Osteoblast (primary cell): ENCODE measurements at regions not wholly inside any gene's neighbourhood (a gene's known extent, or its start where the extent isn't known, plus 50 kb on each side); places are given as distances from the start of the nearest gene placed in this dataset.
"Not testable (repeated sequence)": the region's sequence is repeated elsewhere in the genome, so short reads cannot be mapped to it uniquely, and the experiment has no call there.

ENCODE experiments used
- DNase-seq: peaks from one replicate; pipeline ENCODE4 v3.0.0; 2011; ENCODE audit warnings: low spot score, mixed read lengths; ENCODE audit not compliant: insufficient read length; ENCODE audit errors: missing footprints
- H2AFZ ChIP-seq: 2 replicates; pipeline ENCODE4 v1.6.0; 2011; ENCODE audit warnings: mild to moderate bottlenecking, low read length
- H3K27ac ChIP-seq: 2 replicates; pipeline ENCODE4 v1.5.1; 2011; ENCODE audit warnings: mild to moderate bottlenecking, low read depth, low read length, moderate library complexity
- H3K27me3 ChIP-seq: 2 replicates; pipeline ENCODE4 v1.6.0; 2012; ENCODE audit warnings: mild to moderate bottlenecking, control low read depth, inconsistent platforms, low read length, moderate library complexity; ENCODE audit not compliant: insufficient read depth
- H3K36me3 ChIP-seq: 2 replicates; pipeline ENCODE4 v1.5.1; 2011; ENCODE audit warnings: mild to moderate bottlenecking, low read length, control low read depth, moderate library complexity; ENCODE audit not compliant: insufficient read depth
- H3K4me1 ChIP-seq: 2 replicates; pipeline ENCODE4 v1.5.1; 2011; ENCODE audit warnings: mild to moderate bottlenecking, low read length, control low read depth, moderate library complexity; ENCODE audit not compliant: insufficient read depth
- H3K4me2 ChIP-seq: 2 replicates; pipeline ENCODE4 v1.6.0; 2011; ENCODE audit warnings: mild to moderate bottlenecking, low read length; ENCODE audit not compliant: insufficient read depth
- H3K4me3 ChIP-seq: fragments of 200-600 bp; sonication (generic); 3 replicates; pipeline ENCODE4 v1.5.1; 2012; ENCODE audit warnings: mild to moderate bottlenecking, low read length, inconsistent platforms; ENCODE audit not compliant: insufficient read depth
- H3K79me2 ChIP-seq: 2 replicates; pipeline ENCODE4 v1.6.0; 2012; ENCODE audit warnings: mild to moderate bottlenecking, low read length, control low read depth, inconsistent platforms; ENCODE audit not compliant: insufficient read depth
- H3K9me3 ChIP-seq: 2 replicates; pipeline ENCODE4 v1.5.1; 2011; ENCODE audit warnings: low read depth, low read length, control low read depth
- H4K20me1 ChIP-seq: 2 replicates; pipeline ENCODE4 v1.6.0; 2012; ENCODE audit warnings: mild to moderate bottlenecking, low read length, control low read depth; ENCODE audit not compliant: insufficient read depth
- TF ChIP-seq, protein P1 (sequence below): IDR thresholded peaks from 2 replicates; pipeline ENCODE4 v1.5.1; 2011; ENCODE audit warnings: mild to moderate bottlenecking, low read depth, low read length, moderate library complexity; ENCODE audit errors: extremely low read depth

DNA sequence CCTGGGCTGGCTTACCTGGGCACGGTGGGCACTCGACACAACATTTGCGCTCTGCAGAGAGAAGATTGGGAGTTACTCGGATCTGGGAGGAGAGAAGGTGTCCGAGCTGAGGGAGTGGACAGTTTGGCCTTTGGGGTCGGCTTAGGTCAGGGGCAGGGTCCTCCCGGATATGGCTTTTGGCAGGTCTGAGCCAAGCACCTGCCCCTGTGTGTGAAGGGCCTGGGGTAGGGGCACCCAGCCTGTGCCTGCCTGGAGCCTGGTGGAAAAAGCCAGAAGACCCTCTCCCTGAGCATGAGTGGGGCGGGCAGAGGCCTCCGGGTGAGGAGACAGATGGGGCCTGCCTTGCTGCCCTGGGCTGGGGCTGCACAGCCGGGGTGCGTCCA lies 117.7 kb downstream of the TMEM121 start:
- not testable (repeated sequence) for H3K9me3 ChIP-seq, H3K4me1 ChIP-seq, H2AFZ ChIP-seq

DNA sequence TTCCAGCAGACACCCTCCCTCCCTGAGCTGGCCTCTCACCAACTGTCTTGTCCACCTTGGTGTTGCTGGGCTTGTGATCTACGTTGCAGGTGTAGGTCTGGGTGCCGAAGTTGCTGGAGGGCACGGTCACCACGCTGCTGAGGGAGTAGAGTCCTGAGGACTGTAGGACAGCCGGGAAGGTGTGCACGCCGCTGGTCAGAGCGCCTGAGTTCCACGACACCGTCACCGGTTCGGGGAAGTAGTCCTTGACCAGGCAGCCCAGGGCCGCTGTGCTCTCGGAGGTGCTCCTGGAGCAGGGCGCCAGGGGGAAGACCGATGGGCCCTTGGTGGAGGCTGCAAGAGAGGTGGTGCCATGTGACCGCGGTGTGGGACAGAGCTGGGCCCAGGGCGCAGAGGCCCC lies 118.1 kb downstream of the TMEM121 start:
- H3K4me3 ChIP-seq, H3K79me2 ChIP-seq, H3K9me3 ChIP-seq, H3K27ac ChIP-seq, H3K36me3 ChIP-seq, H3K4me1 ChIP-seq, H3K4me2 ChIP-seq, H4K20me1 ChIP-seq, DNase-seq, H2AFZ ChIP-seq, H3K27me3 ChIP-seq: not testable (repeated sequence)

More for the DNA sequence above, 117.7 kb downstream of the TMEM121 start:
- not testable (repeated sequence) for DNase-seq, H3K27ac ChIP-seq, H3K79me2 ChIP-seq, H4K20me1 ChIP-seq, H3K36me3 ChIP-seq, H3K4me2 ChIP-seq, H3K27me3 ChIP-seq, H3K4me3 ChIP-seq

DNA sequence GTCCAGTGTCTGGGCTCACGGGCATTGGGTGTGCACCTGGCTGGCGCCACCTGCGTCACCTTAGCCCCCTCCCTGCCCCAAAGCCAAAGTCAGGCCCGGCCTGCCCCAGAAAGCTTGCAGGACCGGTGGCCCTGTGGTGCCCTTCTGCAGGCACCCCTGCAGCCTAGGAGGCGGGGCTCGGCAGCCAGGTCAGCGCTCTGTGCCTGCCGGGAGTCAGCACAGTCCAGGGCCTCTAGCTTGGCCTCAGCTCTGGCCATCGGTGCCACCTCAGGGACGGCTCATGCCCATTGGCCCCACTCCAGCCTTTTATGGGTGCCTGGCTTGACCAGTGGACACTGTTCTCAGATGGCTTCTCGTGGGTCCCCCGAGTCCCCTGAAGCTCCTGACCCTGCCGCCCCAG lies 118.5 kb downstream of the TMEM121 start:
- H2AFZ ChIP-seq, H3K4me1 ChIP-seq, H3K4me2 ChIP-seq, H3K79me2 ChIP-seq, H3K9me3 ChIP-seq, H4K20me1 ChIP-seq, H3K27ac ChIP-seq, DNase-seq, H3K4me3 ChIP-seq, H3K27me3 ChIP-seq, H3K36me3 ChIP-seq: not testable (repeated sequence)

DNA sequence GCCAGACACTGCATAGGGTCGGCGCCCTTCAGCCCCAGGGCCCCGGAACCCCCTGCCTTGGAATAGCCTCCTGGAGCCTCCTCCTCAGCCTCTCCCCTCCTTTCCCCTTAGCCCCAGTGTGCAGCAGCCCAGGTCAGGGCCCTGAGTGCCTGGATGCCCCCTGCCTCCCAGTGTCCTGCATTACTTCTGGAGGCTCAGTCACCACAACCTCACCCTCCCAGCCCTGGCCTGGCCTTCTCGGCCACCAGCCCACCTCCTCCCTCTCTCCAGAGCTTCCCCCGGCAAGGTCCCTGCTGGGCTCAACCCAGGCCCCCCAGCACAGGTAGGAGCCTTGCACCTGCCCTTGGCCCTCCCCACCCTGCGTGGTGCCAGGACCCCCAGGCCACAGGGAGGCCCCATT lies 119.0 kb downstream of the TMEM121 start:
- H3K79me2 ChIP-seq, H3K4me2 ChIP-seq, H3K4me3 ChIP-seq: not testable (repeated sequence)

DNA sequence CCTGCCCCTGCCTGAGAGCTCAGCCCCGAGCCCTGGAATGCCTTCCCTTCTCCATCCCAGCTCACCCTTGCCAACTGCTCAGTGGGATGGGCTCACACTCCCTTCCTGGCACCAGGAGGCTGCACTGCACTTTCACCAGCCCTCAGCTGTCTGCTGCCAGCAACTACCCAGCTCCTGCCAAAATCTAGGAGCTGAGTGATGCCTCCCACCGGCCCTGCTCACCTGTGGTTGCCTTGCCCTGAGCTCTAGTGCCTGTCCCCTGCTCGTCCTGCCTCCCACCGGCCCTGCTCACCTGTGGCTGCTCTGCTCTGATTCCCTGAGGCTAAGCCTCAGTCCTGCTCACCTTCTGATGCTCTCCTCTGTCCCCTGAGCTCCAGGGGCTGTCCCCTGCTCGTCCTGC lies 119.8 kb downstream of the TMEM121 start:
- Histone ChIP-seq H3K4me2 (no peak overlapping the region), H3K27ac (no peak overlapping the region), H3K4me1 (no peaks in the 10 kb centered on the region), H2AFZ (no peak overlapping the region), H3K79me2 (no peaks in the 10 kb centered on the region), H3K27me3 (no peaks in the 10 kb centered on the region), H3K36me3 (no peaks in the 10 kb centered on the region), H3K9me3 (no peaks in the 10 kb centered on the region), H4K20me1 (no peaks in the 10 kb centered on the region), H3K4me3 (no peak overlapping the region)
- DNase-seq = peak; percentile 36
- TF ChIP-seq, protein P1, sequence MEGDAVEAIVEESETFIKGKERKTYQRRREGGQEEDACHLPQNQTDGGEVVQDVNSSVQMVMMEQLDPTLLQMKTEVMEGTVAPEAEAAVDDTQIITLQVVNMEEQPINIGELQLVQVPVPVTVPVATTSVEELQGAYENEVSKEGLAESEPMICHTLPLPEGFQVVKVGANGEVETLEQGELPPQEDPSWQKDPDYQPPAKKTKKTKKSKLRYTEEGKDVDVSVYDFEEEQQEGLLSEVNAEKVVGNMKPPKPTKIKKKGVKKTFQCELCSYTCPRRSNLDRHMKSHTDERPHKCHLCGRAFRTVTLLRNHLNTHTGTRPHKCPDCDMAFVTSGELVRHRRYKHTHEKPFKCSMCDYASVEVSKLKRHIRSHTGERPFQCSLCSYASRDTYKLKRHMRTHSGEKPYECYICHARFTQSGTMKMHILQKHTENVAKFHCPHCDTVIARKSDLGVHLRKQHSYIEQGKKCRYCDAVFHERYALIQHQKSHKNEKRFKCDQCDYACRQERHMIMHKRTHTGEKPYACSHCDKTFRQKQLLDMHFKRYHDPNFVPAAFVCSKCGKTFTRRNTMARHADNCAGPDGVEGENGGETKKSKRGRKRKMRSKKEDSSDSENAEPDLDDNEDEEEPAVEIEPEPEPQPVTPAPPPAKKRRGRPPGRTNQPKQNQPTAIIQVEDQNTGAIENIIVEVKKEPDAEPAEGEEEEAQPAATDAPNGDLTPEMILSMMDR = no peak

More for the DNA sequence above, 119.0 kb downstream of the TMEM121 start:
- H3K4me1 ChIP-seq, H3K27ac ChIP-seq, H3K36me3 ChIP-seq, H4K20me1 ChIP-seq, H3K27me3 ChIP-seq, DNase-seq, H2AFZ ChIP-seq, H3K9me3 ChIP-seq: not testable (repeated sequence)

DNA sequence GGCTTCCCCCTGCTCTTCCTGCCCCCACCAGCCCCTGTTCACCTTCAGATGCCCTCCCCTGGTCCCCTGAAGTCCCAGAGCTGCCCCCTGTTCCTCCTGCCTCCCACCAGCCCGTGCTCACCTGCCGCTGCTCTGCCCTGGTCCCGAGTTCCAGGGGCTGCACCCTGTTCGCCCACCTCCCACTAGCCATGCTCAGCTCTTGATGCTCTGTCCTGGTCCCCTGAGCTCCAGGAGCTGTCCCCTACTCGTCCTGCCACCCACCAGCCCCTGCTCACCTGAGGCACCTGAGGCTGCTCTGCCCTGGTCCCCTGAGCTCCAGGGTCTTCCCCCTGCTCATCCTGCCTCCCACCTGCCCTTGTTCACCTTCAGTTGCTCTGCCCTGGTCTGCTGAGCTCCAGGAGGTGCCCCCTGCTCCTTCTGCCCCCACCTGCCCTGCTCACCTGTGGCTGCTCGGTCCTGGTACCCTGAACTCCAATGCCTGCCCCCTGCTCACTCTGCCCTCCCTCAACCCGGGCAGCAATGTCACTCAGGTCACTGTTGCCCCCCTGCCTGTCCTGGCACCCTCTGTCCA lies 120.4 kb downstream of the TMEM121 start:
- not testable (repeated sequence) for H3K36me3 ChIP-seq, H3K27ac ChIP-seq, H3K4me3 ChIP-seq, H3K27me3 ChIP-seq, H3K4me1 ChIP-seq, H3K4me2 ChIP-seq, H3K79me2 ChIP-seq, H3K9me3 ChIP-seq, H4K20me1 ChIP-seq, H2AFZ ChIP-seq
- DNase-seq = peak; percentile 52

DNA sequence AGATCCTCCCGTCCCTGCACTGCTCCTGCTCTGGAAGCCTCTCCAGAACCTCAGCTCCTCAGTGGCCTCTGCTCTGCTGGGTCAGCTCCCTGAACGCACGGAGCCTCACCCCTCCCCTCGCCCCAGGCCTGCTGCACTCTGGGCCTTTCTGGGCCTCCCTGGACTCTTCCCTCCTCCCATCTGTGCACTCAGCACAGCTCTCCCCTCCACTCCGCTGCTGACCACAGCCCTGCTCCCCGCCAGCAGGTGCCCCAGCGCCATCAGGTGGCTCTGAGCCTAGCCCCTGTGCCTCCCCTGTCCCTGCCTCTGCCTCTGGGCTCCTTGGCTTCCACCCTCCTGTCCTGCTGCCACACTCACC lies 121.0 kb downstream of the TMEM121 start:
- H3K27me3 ChIP-seq, H3K4me2 ChIP-seq, H3K27ac ChIP-seq, H3K79me2 ChIP-seq, H3K9me3 ChIP-seq, H3K36me3 ChIP-seq, H2AFZ ChIP-seq, H4K20me1 ChIP-seq, H3K4me1 ChIP-seq, H3K4me3 ChIP-seq: not testable (repeated sequence)
- peak; percentile 27 for DNase-seq
